Esophagus (tissue), 2 donors: ENCODE measurements at regions not wholly inside any gene's neighbourhood (a gene's known extent, or its start where the extent isn't known, plus 50 kb on each side); places are given as distances from the start of the nearest gene placed in this dataset.

Source experiments
- H3K27ac ChIP-seq, 2 donors: one replicate each; pipeline ENCODE4 v1.5.1; 2013; ENCODE audit warnings: low read depth in 2 of 2, mild to moderate bottlenecking in 2 of 2, inconsistent platforms in 1 of 2, low read length in 1 of 2, moderate library complexity in 1 of 2
- H3K27me3 ChIP-seq, 2 donors: one replicate each; pipeline ENCODE4 v1.6.1; 2013; ENCODE audit warnings: low read length in 2 of 2, control low read depth in 1 of 2, mild to moderate bottlenecking in 1 of 2; ENCODE audit not compliant: insufficient read depth in 2 of 2, control insufficient read depth in 1 of 2
- H3K36me3 ChIP-seq, 2 donors: one replicate each; pipeline ENCODE4 v1.6.1; 2013; ENCODE audit warnings: low read length in 1 of 2; ENCODE audit not compliant: control insufficient read depth in 2 of 2, insufficient read depth in 2 of 2
- H3K4me1 ChIP-seq, 2 donors: one replicate each; pipeline ENCODE4 v1.6.1; 2013; ENCODE audit warnings: low read length in 1 of 2; ENCODE audit not compliant: control insufficient read depth in 2 of 2, insufficient read depth in 2 of 2
- H3K4me3 ChIP-seq, 2 donors: one replicate each; pipeline ENCODE4 v1.5.1; 2013; ENCODE audit warnings: low read length in 2 of 2, mild to moderate bottlenecking in 2 of 2, low read depth in 1 of 2, moderate library complexity in 1 of 2
- H3K9me3 ChIP-seq, 2 donors: one replicate each; pipeline ENCODE4 v1.6.1; 2013; ENCODE audit warnings: mild to moderate bottlenecking in 2 of 2, low read depth in 1 of 2, low read length in 1 of 2, moderate library complexity in 1 of 2; ENCODE audit not compliant: control insufficient read depth in 2 of 2, insufficient read depth in 1 of 2
- WGBS, 2 donors: extraction: QIAGEN DNeasy Blood & Tissue Kit; methylation state at CpG; one replicate each; pipeline ENCODE4 v1.1.7; 2013; 5-methylcytosine and 5-hydroxymethylcytosine counted together
- donor health status: healthy with polysubstance abuse.
- donor health status: Bipolar disorder and iron deficiency.

DNA sequence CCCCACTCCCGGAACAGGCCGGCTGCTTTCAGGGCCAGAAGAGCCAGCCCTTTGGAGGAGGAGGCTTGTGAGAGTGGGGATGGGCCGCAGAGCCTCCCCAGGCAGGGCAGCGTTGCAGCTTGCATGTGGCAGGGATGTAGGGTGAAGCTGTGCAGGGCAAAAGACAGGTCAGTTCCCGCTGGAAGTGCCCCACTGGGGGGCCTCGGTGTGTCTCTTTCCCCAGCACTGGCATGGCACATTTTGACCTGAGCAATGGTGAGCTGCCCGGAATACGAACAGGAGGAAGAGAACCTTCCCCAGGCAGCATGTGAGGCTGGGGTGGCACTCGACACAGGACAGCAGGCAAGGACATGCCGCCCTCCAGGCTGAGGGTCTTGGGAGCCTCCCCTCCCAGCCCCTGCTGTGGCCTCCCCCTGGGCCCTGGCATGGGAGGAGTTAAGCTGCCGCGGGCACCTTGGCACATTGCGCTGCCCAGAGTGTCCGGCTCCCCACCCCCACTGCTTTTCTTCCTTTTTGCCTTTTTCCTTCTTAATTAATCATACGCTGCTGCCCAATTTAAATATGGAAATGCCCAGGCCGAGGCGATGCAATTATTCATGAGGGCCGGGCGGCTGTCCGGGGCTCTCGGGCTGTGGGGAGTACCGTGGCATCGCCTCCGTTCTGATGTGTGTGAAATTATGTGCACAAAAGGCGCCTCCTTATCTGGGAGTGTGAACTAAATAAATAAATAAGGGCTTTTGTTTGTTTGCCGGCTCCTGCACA lies 76.0 kb upstream of the WNT7B start:
- Histone ChIP-seq H3K27ac (peak overlapping the region; percentile 98 to 99), H3K36me3 (peaks cover 0 to 7% of the 10 kb centered on the region in 2 donors), H3K4me1 (peaks cover 17 to 36% of the 10 kb centered on the region in 2 donors), H3K4me3 (peak overlapping the region; percentile 61 to 75), H3K27me3 (no peaks in the 10 kb centered on the region), H3K9me3 (no peaks in the 10 kb centered on the region)
- WGBS, 2 donors = 5 to 8% methylated on average over 24 to 26 of the region's 26 CpGs

DNA sequence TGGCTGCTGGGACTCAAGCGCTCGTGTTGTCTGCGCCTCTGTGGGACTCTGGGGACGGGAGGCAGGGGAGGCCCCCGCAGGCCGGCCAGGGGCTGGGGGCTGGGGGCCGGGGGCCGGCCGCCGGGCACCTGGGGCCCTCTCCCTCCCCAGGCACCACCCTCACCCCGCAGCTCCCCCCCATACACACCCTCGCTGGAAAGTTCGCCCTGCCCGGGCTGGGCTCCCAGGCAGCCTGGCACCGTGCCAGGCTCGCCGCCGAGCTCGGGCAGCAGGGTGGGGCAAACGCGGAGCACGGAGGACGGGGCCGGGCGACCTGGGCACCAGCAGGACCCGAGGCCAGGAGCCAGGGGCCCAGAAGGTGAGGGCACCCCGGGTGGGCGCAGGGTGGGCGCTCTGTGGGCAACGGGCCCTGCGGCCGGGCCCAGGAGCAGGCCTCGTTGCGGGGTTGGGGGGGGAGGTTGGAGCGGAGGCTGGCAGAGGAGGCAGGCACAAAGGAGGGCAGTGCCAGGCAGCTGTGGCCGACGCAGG lies 76.7 kb upstream of the WNT7B start:
- H3K9me3 ChIP-seq = no peaks in the 10 kb centered on the region
- H3K27me3 ChIP-seq = no peaks in the 10 kb centered on the region
- peak overlapping the region; percentile 98 to 99 for H3K27ac ChIP-seq
- WGBS, 2 donors = 1 to 4% methylated on average over 30 to 37 of the region's 37 CpGs
- H3K4me3 ChIP-seq = peak overlapping the region; percentile 61 to 75
- peaks cover 0 to 7% of the 10 kb centered on the region in 2 donors for H3K36me3 ChIP-seq
- peaks cover 17 to 34% of the 10 kb centered on the region in 2 donors for H3K4me1 ChIP-seq

DNA sequence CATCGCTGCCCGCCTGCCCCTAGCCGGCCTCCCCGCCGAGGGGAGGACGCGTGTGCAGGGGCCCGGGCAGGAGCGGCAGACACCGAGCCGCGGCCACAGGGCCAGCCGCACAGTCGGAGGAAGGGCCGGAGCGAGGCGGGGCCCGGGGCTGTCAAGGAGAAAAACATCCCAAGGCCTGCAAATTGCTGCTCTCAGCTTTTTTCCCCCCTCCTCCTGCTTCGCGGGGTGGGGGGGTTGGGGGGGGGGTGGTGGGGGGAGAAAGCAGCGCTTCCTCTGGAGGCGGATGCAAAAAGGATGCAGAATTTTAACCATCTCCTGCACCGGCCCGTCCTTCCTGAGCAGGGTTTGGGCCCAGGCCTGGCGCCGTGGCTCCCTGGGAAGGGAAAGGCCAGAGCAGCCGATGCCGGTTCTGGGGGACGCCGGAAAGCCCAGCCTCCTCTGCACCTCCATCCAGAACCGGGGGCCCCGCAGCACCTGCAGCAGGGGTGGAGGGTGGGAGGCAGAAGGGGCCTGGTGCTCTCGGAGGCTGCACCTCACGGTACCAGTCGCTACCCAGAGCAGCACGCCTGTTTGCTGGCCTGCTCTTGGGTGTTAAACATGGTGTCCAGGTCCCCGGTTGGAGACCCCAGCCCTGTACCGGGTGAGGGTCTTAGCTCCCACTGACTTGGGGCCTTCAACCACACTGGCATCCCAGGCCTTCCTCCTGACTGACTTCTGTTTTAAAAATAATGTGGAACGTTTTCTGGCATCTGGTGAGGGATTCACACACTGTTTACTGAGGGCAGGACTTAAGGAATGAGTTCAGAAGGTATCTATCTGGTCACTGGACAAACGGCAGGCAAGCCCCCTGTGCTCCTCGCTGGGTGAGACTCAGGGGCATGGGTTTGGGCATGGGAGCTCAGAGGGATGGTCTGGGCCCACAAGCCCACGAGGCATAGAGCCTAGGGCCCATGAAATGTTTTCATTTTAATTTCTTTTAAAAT lies 77.4 kb upstream of the WNT7B start:
- H3K27me3 ChIP-seq = no peaks in the 10 kb centered on the region

DNA sequence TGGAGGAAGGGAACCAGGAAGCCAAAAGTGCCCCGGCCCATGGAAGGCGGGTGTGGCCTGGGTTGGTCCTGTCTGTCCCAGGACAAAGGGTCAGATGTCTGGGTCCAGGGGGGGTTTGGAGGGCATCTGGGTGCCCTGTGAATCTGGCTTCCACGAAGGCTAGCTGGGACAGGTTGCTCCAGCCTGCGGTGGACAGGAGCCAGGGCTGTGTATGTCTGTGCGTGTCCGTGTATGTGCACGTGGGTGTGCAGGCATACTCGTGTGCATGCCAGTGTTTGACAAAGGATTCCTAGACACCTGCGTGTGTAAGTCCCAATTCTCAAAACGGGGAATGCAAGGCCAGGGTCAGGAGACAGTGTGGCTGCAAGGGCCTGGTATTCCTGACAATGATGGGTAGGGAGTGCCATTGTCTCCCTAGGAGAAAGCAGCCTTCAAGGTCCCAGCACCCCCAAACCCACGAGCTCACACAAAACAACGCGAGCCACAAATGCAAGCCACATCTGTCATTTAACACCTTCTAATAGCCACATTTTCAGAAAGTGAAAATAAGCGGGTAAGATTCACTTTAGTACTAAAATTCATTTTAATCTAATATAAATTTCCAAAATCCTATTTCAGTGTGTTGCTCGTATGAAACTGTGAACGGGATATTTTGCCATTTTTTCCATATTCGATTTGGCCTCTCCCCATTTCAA lies 78.4 kb upstream of the WNT7B start:
- Histone ChIP-seq H3K4me3 (peak overlapping the region; percentile 22 to 61), H3K9me3 (no peaks in the 10 kb centered on the region), H3K4me1 (peaks cover 11 to 33% of the 10 kb centered on the region in 2 donors), H3K27me3 (no peaks in the 10 kb centered on the region), H3K36me3 (peaks cover 0 to 4% of the 10 kb centered on the region in 2 donors), H3K27ac (peak overlapping the region; percentile 98 to 99)
- WGBS, 2 donors = 18 to 27% methylated on average over 17 of the region's 17 CpGs

More for the DNA sequence above, 77.4 kb upstream of the WNT7B start:
- H3K27ac ChIP-seq = peak overlapping the region; percentile 98 to 99
- H3K36me3 ChIP-seq = peaks cover 0 to 7% of the 10 kb centered on the region in 2 donors
- WGBS, 2 donors = 3 to 7% methylated on average over 24 to 41 of the region's 42 CpGs
- H3K4me1 ChIP-seq = peaks cover 17 to 40% of the 10 kb centered on the region in 2 donors
- H3K9me3 ChIP-seq = no peaks in the 10 kb centered on the region
- peak overlapping the region; percentile 61 to 75 for H3K4me3 ChIP-seq

DNA sequence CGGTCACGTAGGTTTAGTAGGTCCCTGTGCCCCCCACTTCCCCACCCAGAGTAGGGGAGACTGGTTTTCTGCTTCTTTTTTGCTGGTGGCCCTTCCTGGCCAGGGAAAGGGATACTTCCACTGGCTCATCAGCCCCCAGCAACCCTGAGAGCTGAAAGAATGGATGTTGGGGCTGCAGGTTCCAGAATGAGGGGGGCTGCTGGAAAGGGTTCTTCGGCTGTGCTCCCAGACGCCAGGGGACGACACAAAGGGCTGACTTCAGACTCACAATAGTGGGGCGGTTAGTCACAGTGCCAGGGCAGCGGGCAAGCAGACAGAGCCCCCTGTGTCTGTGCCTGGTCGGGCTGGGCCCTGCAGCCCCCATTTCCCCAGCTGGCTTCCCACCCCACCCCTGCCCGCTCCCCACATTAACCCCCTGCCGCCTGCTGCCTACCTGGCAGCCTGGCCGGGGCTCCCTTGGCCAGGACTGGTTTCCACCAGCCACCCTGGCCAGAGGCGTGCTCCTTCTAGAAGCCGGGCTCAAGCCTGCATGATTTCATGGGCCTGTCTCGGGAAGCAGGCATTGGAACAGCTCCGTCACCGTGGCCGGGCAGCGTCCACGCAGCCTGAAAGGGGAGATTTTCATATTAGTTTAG lies 79.1 kb upstream of the WNT7B start:
- peaks cover 0 to 4% of the 10 kb centered on the region in 2 donors for H3K36me3 ChIP-seq
- H3K4me1 ChIP-seq = peaks cover 10 to 31% of the 10 kb centered on the region in 2 donors
- H3K9me3 ChIP-seq = no peaks in the 10 kb centered on the region
- WGBS, 2 donors = 21 to 35% methylated on average over 19 of the region's 19 CpGs
- H3K27ac ChIP-seq = peak overlapping the region; percentile 96 to 99
- H3K4me3 ChIP-seq = peak overlapping the region; percentile 22 to 44
- no peaks in the 10 kb centered on the region for H3K27me3 ChIP-seq

DNA sequence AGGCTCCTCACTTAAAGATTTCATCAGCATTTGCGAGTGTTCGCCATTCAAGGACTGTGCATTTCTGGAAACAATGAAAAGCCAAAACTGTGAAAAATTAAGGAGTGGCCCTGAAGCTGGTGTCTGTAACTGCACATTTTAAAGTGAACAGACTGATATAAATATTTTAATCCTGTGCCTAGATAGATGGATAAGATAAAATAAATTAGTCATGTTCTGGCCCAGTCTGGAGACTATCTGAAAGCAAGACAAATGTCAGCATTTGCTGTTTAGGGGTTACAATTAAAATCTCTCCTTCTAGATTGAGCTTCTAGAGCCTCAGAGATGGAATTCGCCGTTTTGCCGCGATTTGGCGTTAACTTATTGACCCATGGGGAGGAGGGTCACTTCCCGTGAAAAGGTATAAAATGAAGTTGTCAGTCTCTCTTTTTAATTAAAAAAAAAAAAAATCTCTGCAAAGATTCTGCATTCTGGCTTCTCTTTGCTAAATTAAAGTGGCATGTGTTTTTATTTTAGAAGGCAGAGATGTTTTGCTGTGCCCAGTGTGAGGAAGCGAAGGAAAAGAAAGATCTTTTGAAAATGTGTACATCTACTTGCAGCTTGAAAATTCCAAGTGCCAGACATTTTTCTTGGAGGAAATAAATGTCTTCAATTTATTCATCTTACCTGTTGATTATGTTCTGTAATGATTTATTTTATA lies 79.7 kb upstream of the WNT7B start:
- 28 to 41% methylated on average over 9 of the region's 9 CpGs for WGBS, 2 donors
- H3K4me1 ChIP-seq = peaks cover 14 to 25% of the 10 kb centered on the region in 2 donors
- peak overlapping the region; percentile 96 to 99 for H3K27ac ChIP-seq
- peak overlapping the region; percentile 22 to 44 for H3K4me3 ChIP-seq
- H3K9me3 ChIP-seq = no peaks in the 10 kb centered on the region
- H3K36me3 ChIP-seq = no peaks in the 10 kb centered on the region
- H3K27me3 ChIP-seq = no peaks in the 10 kb centered on the region

DNA sequence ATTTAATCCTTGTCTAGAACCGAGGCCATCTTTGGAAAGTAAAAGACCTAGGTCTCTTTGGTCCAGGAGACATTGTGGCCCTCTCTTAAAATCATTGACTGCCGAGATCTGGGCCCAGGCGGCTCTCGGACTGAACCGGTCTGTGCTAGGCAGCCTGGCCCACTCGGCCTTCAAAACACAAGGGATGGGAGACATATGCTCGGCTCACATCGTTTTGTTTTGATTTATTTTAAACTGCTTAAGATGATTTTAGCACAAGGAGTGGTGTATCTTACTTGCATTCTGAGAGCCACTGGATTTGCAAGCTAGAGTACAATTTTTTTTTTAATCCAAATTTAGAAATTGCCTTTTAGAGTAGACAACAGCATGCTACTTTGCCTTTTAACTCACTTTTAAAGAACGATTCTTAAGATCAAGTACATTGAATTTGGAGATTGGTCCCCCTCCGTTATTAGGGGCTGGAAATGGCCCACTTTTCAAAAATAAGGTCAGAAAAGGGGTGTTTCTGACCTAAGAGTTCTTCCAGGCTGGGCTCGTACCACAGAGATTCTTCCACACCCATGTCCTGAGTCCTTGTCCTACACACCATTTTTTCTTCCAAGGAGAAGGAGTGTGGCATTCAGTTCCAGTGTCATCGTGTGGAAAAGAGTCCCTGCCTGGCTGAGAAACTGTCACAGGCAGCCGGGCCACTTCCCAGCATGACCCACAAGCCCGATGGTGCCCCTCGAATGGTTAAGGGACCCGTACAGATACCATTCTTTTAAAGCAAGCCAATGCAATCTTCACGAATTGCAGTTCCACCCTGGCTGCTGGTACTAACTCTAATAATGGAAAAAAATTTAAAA lies 80.5 kb upstream of the WNT7B start:
- H3K27me3 ChIP-seq = no peaks in the 10 kb centered on the region
- peak overlapping the region in 1 of 2 donors; percentile 44 for H3K4me3 ChIP-seq

DNA sequence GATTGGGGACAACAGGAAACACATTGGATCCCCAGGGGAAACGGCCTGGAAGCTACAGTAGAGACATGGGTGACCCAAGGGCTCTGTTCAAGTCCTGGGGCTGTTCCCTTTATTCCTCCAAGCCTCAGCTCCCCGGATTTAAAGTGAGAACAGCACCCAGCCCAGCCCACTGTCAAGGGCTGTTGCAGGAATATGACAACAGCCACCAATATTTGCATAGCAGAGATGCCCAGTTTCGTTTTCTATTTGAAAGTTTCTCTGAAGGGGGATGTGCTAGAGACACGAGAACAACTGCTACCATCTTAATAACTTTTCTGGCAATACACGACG lies 81.1 kb upstream of the WNT7B start:
- peak overlapping the region; percentile 88 to 99 for H3K27ac ChIP-seq
- no peaks in the 10 kb centered on the region for H3K9me3 ChIP-seq
- H3K4me3 ChIP-seq = peak overlapping the region in 1 of 2 donors; percentile 29
- H3K4me1 ChIP-seq = peaks cover 10 to 19% of the 10 kb centered on the region in 2 donors
- H3K36me3 ChIP-seq = peaks cover 0 to 3% of the 10 kb centered on the region in 2 donors
- 1 to 6% methylated on average over 6 of the region's 6 CpGs for WGBS, 2 donors
- H3K27me3 ChIP-seq = no peaks in the 10 kb centered on the region

More for the DNA sequence above, 80.5 kb upstream of the WNT7B start:
- Histone ChIP-seq H3K36me3 (peaks cover 0 to 3% of the 10 kb centered on the region in 2 donors), H3K9me3 (no peaks in the 10 kb centered on the region), H3K4me1 (peaks cover 10 to 20% of the 10 kb centered on the region in 2 donors), H3K27ac (peak overlapping the region; percentile 88 to 99)
- WGBS, 2 donors = 16 to 29% methylated on average over 17 of the region's 17 CpGs
